Stimulated activated CD4-positive, alpha-beta T cell treated with anti-CD3 and anti-CD28 coated beads, Interleukin-12 subunit alpha, Interleukin-12 subunit beta, amount 100 ng/mL, for 48 hours (primary cell): ENCODE measurements at regions not wholly inside any gene's neighbourhood (a gene's known extent, or its start where the extent isn't known, plus 50 kb on each side); places are given as distances from the start of the nearest gene placed in this dataset.

Source experiments
- DNase-seq, 3 donors: peaks; one replicate each; pipeline ENCODE4 v3.0.0-alpha.2; 2020; ENCODE audit warnings: low read depth in 2 of 3, low spot score in 1 of 3

DNA sequence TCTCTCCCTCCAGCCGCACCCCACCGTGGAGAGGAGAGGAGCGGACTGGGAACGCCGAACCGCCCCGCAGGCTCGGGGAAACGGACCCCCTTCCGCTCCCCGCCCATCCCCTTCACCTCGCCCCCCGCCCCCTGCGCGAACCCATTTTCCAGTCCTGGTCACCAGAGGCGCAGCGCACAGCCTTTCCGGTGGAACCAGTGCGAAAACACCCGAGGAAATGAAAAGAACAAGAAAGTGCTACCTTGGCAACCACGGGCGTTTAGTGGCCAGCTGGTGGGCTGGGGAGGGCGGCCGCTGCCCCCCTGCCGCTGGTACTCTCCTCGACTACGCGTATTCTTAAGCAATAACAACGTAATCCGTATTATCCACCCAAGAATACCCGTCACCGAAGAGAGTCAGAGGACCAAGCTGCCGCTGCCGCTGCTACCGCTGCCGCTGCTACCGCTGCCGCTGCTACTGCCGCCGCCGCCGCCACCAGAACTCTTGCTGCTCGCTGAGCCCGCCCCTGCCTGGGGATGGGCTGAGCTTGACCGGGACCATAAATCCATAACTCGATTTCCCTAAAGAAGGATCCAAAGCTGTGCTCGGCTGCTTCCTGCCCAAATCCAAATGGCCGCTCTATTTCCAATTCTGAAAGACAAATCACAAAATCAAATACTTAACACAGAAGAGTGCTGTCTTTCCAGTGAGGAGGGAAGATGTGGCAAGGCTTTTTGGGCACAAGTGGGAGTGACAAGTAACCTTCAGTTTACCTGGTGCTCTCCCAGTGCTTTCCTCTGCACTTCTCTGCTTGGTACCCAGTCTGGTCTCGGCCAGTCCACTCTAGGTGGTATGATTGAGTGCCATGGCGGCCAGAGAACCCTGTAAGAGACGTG, 125.2 kb upstream of the DPYD start:
- DNase-seq: no peak

DNA sequence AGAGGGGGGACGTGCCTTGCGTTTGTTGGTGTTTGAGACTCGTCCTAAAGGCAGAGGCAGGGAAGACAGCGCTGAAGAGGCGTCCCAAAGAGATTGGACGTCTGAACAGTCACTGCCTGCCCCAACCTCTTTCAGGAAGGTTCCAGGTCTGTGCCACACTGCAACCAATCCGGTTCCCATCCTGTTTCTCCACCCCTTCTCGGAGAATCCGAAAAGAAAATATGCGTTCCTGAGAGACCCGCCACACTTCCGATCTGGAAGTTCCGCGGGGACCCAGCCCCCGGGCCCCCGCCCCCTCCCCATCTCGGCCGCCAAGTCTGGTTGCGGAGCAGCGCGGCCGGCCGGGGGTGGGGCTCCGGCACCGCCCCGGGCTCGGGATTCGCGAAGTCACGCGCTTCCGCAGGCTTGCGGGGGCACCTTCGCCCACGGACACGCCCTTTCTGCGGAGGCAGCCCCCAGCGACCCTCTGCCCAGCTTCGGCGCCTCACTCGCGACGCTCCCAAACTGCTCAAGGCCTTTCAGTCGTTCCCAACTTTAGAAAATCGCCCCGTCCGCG, 124.5 kb upstream of the DPYD start:
- no peak for DNase-seq

DNA sequence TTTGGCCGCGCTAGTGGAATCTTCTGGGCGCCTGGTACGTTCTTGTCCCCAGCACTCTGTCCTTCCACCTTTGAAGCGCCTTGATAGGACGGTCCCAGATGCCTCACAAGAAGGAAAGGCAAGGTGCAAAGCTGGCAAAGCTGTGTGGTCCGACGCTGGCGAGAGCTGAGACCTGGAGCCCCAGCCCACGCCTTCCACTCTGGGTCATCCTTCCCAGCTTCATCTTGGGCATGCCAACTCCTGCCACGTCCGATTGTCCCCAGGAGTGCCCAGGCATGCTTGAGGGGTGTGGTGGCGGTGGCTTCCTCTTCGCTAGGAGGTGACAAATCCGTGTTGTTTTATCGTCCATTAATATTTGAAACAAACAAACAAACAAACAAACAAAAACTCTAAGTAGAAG, 123.9 kb upstream of the DPYD start:
- no peak for DNase-seq

DNA sequence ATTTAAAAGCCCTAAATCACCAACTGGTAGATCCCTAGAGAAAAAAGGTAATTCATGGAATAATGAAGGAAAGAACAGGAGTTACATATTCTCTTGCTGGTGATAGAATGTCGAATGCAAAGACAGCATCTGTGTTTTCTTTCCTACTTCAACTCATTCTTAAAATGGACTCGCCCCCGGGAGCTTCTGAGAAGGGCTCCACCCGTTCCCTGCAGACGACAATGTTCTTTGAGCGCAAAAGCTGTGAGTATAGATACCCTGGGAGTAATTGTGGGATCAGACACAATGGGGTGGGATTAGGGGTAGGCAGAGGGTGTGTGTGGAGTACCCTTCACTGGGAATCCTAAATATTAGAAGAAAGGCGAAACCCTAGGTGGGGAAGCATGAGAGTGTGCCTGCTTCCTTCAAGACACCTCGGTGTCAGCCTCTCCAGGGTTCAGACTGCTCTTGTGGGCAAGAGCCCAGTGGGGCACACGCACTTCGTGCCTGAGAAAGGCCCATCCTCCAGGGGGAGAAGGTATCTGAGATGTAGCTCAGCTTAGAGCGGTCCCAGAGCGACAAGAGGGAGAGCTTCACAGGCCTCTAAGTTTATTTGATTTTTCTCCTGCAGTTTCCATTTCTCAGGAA, 123.3 kb upstream of the DPYD start:
- DNase-seq: no peak

DNA sequence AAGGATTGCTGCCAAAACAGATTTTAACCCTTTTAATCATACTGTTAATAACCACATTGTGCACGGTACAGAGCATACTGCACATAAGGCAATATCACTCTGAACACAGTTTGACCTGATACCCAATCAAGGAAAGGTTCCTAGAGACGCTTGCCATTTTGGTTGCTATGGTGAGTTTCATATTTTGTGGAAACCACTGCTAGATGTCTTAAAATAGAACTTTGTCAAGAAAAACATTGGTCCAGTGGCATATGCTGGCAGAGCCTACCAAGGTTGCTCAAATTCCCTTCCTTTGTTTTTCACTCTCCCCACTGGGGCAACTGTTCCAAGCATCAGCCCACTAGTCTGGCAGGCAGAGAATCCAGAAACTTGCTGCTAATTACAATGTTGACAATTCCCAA, 114.8 kb upstream of the DPYD start:
- DNase-seq: no peak

DNA sequence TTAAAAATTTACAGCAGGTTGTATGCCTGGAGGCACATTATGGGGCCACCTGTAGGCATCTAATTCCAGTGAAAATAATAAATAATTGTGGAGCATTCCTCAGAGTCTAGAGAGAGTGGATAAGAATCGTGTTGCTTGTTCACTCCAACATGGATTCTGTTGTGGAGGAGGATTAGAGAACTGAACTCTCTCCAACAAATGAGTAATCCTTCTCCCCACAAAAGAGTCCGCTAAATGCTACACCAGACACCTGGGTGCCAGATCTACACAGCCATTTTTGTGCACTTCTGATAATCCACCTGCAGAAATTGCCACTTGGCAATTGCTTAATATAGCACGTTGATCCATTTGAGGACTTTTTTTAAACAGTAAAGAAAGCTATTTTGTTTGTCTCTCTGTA, 113.7 kb upstream of the DPYD start:
- no peak for DNase-seq

DNA sequence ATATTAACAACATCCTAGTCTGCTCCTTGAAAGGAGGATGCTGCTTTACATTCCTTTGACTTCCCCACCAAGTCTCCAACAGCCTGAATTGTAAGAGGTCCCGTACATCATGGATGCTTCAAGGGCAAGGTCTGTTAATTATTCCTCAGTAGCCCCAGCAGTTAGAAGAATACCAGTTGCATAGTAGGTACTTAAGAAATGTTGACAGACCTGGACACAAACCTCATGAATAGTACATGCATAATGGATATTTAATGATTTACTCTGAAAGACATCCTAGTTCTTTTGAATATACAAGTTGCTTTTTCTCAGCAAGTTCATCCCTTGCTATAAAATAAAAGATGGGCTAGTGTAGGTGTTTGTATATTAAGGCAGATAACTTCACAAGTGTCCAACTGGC, 112.1 kb upstream of the DPYD start:
- DNase-seq: no peak

DNA sequence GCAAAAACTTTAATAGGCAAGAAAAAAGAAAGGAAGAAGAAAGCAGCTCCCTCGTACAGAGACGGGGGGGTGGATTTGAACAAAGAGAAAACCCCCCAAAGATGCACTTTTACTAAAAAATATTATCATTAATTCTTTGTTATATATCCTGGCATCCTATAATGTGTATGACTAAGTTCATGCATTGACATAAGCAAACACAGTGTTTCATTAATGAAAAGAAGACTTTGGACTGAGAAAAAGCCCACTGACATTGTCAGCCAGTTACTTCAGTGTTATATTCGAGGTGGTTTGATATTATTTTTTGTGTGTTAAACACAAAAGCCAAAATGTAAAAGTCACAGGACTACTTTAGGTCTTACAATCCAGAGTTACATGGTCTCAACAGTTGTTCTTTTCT, 110.1 kb upstream of the DPYD start:
- DNase-seq: no peak

DNA sequence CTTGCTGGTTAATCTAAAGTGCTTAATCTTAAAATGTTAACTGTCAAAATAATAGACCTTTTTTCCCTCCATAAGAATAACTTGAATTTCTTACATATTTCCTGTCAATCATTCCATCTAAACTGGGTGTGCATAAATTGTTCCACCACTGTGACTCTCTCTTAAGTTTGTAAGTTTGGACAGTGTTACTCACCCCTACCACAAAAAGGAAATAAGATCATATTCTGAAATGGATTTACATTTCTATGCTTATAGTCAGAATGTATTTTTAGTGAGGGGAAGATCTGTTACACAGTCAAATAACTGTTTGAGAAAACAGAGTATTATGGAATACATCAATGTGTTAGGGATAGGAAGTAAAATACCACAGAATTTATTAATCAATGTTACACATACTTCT, 109.6 kb upstream of the DPYD start:
- no peak for DNase-seq

DNA sequence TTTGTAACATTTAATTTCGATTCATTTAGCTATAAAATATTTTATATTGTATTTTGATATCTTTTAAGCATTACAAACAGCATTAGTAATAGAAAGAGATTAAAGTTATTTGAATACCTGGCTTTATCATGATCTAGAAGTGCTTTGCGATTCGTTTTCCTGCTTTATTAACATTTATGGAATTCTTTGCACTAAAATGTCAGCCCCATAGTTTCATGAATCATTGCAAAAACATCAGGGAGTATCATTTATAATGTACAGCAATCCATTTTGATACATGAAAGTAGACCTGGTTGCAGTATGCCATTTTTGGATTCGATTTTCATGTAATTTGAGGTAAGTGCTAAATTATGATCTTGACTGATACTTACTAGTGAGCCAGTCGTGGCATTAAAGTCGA, 108.0 kb upstream of the DPYD start:
- no peak for DNase-seq

DNA sequence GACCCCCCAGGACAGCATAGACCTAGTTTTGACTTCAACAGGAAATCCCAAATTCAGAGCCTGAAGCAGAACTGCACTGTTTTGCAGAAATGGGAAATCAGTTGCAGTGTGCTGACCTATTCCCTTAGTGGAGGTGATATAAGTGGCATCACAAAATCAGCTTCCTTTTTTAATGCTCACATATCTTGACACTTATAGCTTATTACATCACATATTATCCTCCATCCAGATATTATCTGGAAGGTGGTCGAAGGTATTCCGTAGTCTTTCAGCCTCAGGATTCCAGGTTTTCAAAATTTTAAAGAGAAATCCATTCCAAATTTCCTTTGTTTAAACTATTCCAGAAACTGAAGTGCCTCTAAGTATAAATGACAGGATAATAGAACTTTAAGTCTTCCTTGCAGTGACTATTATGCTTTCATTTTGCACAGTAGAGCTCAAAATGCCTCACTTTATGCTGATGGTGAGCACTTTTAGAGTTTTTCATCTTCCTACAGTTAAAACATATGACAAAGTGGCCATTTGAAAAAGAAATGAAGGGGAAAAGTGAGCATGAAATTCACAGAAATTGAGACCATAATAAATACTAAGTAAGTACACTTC, 106.4 kb upstream of the DPYD start:
- no peak for DNase-seq

DNA sequence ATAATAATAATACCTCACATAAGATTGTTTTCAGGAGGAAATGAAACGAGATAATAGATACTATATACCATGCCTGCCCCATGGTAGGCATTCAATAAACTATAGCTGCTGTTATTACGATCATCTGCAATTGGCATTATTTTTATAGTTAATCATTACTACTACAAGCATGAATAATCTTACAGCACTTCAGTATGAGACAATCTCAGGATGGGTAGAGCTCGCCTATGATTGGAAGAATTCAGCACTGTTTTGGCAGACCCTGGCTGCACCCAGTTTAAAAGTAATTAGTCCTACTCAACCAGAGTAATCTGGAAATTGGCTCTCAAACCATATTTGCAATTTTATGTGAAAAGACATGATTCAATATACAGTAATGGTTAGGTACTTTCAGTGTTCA, 105.0 kb upstream of the DPYD start:
- no peak for DNase-seq

DNA sequence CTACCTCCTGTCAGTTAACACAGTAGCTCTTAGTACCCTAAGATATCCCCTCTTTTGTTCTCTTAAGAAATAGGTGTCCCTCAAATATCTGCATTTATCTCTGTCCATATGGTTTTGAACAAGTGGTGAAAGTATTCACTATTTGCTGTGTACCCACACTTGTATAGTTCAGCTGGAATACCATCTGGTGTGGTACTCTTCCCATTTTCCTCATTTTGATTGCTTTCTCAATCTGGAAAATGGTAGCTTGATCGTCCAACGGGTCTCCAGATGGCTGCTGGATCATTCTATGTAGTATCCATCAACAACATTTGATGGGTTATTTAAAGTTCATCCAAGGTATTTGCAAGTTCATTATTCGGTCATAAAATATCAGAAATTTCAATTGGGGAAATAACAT, 100.3 kb upstream of the DPYD start:
- no peak for DNase-seq

DNA sequence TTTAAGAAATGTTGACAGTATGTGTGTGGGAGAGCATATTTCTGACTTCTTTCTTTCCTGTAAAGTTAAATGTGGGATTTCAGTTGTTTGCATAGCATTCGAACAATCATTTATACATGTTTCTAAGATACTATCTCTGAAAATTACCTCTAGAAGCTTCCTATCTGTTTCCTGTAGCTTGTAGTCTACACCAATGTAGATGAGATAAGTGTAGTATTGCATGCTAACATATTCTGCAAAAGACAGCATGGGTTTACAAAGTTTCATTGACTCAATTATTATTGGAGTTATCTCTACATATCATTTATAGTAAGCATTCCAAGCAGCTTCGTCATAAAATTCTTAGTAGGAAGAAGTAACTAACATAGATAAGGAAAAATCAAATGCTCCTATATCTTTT, 98.9 kb upstream of the DPYD start:
- DNase-seq: no peak

DNA sequence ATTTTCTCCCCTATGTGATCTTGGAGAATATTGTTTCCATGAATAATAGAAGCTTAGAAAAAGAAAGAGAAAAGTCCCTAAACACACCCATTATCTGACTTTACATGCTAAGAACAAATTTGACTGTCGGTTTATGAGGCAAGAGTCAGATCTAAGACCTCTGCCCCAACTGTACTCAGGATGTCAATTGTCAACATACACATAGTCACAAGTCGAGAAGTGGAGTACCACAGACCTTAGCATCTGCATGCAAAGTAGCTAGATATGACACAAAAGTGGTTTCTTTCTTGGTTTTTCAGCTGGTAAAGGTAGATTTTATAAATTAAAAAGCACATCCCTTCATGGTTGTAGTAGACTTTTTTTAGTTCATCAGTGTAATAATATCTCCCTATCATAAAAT, 97.2 kb upstream of the DPYD start:
- DNase-seq: no peak

DNA sequence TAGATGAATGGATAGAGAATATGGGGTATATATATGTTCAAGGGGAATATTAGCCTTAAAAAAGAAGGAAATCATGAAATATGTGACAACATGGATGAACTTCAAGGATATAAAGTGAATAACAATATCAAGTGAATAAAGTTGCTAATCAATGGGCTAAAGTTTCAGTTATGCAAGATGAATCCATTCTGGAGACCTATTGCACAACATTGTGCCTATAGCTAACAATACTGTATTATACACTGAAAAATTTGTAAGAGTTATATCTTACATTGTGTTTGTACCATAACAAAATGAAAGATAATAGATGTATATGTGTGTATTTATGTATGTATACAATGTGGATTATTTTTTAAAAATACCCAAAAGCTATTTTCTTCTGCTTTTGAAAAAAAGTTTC, 96.3 kb upstream of the DPYD start:
- DNase-seq: no peak

DNA sequence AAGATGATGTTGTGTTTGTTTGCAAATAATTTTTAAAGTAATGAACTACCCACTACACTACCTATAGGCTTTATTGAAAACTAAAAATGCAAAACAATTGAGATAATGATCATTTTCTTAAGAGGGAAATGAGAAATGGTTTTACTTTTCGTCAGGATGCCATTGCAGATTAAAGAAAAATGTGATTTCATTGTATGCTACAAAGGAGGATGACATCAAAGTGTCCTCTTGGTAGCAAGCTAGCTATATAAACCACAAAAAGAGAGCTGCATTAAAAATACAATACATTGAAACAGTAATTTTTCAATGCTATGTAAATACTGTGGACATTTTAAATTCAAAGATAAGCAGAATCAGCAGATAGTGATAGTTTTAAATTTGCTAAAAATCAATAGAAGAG, 87.5 kb upstream of the DPYD start:
- no peak for DNase-seq

DNA sequence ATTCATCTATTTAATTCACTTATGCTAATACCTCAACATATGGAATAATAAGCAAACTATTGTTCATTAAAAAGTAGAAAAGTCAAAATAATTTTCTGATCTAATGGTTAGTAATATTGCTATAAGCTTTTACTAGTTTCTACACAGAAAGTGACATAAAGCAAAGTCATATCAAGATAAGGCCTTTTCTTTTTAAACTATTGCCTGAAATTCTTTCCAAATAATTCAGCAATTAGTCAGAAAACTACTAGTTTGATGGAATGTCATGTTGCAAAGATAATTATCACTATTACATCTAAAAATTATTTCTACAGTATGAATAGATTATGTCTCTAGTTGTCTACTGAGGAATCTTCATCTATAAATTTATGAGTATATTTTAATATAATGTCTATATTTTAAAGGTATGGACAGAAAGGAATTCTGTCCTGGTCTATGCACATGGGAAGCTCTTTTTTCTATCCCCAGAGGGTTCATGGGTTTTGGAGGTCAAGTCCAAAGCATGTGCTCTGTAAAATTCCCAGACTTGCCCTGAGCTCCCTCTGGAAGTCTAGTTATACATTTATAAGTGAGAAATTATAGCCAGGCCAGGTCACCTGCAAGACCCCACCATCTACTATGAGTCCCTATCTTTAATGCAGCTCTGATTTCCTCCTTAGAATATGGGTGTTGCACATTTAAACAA, 84.6 kb upstream of the DPYD start:
- no peak for DNase-seq

DNA sequence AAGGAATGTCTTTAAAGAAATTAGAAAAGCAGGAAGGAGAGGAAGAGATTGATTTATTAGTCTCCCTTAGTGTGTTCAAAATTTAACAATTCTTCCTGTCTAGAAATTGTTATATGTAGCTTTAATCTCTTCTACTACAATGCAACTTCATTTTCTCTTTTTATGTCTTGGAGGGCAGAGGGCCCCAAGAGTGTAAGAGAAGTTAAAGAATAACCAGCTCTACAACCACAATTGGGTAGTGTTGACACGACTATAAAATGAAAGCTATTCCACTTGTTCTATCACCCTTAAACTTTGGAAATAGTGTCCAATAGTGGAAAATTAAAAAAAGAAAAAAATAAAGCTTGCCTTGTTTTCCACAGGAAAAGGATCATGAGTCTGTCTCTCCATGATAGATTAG, 82.6 kb upstream of the DPYD start:
- no peak for DNase-seq

DNA sequence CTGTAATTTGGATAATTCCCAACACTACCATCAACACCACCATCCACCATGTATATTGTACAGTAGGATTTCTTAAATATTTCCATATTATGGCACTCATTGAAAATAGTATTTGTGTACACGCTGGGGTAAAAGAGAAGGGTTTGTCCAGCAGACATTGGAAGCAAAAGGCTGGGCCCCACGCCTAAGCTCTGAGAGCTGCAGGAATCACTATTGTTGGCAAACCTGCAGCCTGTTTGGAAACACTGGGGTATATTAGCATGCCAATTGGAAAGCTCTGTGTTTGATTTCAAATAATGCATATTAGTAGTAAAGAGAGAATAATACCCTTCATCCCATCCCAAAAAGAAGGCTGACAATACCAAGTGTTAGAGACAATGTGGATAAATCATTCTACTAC, 81.5 kb upstream of the DPYD start:
- no peak for DNase-seq

DNA sequence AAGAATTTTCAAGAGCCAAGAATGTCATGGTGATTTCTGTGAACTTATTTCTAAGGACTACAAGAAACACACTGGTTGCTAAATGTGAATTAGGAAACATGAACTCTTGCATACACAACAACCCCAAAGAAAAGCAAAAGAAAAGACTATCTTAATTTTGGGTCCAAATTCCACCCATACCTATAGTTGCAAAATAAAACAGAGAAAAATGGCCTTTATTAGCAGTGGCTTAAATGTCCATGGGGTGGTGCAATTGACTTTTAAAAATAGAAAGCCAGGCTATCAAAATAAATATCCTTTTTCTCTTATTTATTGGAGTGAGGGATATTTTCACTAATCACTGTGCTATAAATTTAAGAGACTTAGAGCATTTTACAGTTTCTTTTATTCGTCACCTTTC, 80.9 kb upstream of the DPYD start:
- DNase-seq: no peak

DNA sequence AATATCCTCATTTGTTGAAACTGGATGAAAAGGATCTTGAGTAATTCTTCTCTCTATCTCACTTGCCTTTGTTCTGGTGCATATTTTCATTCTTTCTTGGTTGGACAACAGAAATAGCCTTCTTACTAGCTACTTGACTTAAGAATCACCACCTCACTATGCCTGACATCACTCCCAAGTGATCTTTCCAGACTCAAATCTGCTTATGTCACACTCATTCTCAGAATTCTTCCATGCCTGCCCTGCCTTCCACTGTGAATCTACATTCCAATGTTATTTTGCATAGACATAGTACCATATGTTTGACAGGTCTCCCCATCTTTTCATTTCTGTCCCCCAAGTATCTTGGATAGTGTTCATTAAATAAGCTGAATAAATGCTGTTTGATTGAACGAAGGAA, 78.5 kb upstream of the DPYD start:
- no peak for DNase-seq
